SK-N-SH treated with all-trans-retinoic acid at 6 μM for 48 hours (cell line): ENCODE measurements at regions not wholly inside any gene's neighbourhood (a gene's known extent, or its start where the extent isn't known, plus 50 kb on each side); places are given as distances from the start of the nearest gene placed in this dataset.

Experiments
- ATAC-seq: fragments of 200-7000 bp; cut with Tn5 transposase; 3 replicates; pipeline ENCODE4 v1.9.1; 2020; ENCODE audit warnings: mild to moderate bottlenecking, moderate library complexity
- BACH2 ChIP-seq: fragments of 250-450 bp; sonication (Bioruptor Pico); IDR thresholded peaks from 2 replicates; pipeline ENCODE4 v1.9.0; 2021; ENCODE audit warnings: mild to moderate bottlenecking, borderline replicate concordance
- CSDC2 ChIP-seq: fragments of 250-450 bp; sonication (Bioruptor Pico); IDR thresholded peaks from 2 replicates; pipeline ENCODE4 v1.5.0; 2020; ENCODE audit warnings: mild to moderate bottlenecking, moderate library complexity
- ESRRG ChIP-seq: fragments of 250-450 bp; sonication (Bioruptor Pico); IDR thresholded peaks from 2 replicates; pipeline ENCODE4 v1.6.1; 2021; ENCODE audit warnings: mild to moderate bottlenecking
- OSR1 ChIP-seq: fragments of 250-450 bp; sonication (Bioruptor Pico); IDR thresholded peaks from 2 replicates; pipeline ENCODE4 v1.8.0; 2022; ENCODE audit warnings: moderate library complexity, mild to moderate bottlenecking, inconsistent platforms
- RARB ChIP-seq: fragments of 250-450 bp; sonication (Bioruptor Pico); IDR thresholded peaks from 2 replicates; pipeline ENCODE4 v1.8.0; 2021; ENCODE audit warnings: mild to moderate bottlenecking, moderate library complexity
- SNAI2 ChIP-seq: fragments of 250-450 bp; sonication (Bioruptor Pico); IDR thresholded peaks from 2 replicates; pipeline ENCODE4 v1.5.0; 2020; ENCODE audit warnings: mild to moderate bottlenecking, moderate library complexity
- TCF4 ChIP-seq: fragments of 250-450 bp; sonication (Bioruptor Pico); IDR thresholded peaks from 2 replicates; pipeline ENCODE4 v1.8.0; 2021; ENCODE audit warnings: mild to moderate bottlenecking, moderate library complexity, borderline replicate concordance
- ZC3H10 ChIP-seq: fragments of 250-450 bp; sonication (Bioruptor Pico); IDR thresholded peaks from 2 replicates; pipeline ENCODE4 v1.5.1; 2021; ENCODE audit warnings: mild to moderate bottlenecking, moderate library complexity
- ZFP3 ChIP-seq: fragments of 250-450 bp; sonication (Bioruptor Pico); IDR thresholded peaks from 2 replicates; pipeline ENCODE4 v1.5.0; 2020; ENCODE audit warnings: mild to moderate bottlenecking, moderate library complexity
- ZFP30 ChIP-seq: fragments of 450-650 bp; formaldehyde crosslinking; IDR thresholded peaks from 2 replicates; pipeline ENCODE4 v1.5.0; 2022; ENCODE audit warnings: mild to moderate bottlenecking, moderate library complexity
- ZNF565 ChIP-seq: fragments of 450-650 bp; formaldehyde crosslinking; conservative IDR thresholded peaks from 2 replicates; pipeline ENCODE4 v1.5.0; 2020; ENCODE audit warnings: low read depth, mild to moderate bottlenecking, moderate library complexity
- ZNF70 ChIP-seq: fragments of 450-650 bp; formaldehyde crosslinking; IDR thresholded peaks from 2 replicates; pipeline ENCODE4 v1.5.0; 2020; ENCODE audit warnings: mild to moderate bottlenecking, moderate library complexity
- ZNF8 ChIP-seq: fragments of 450-650 bp; formaldehyde crosslinking; IDR thresholded peaks from 2 replicates; pipeline ENCODE4 v1.5.0; 2020; ENCODE audit warnings: mild to moderate bottlenecking, moderate library complexity
- TF ChIP-seq, protein P1 (sequence below): fragments of 250-450 bp; sonication (Bioruptor Pico); IDR thresholded peaks from 2 replicates; pipeline ENCODE4 v1.5.1; 2021; ENCODE audit warnings: mild to moderate bottlenecking, moderate library complexity
- TF ChIP-seq, protein P2 (sequence below): fragments of 250-450 bp; sonication (Bioruptor Pico); IDR thresholded peaks from 2 replicates; pipeline ENCODE4 v1.8.0; 2021; ENCODE audit warnings: low read depth, mild to moderate bottlenecking, moderate library complexity, borderline replicate concordance
- TF ChIP-seq, protein P3 (sequence below): fragments of 250-450 bp; sonication (Bioruptor Pico); IDR thresholded peaks from 2 replicates; pipeline ENCODE4 v1.8.0; 2020; ENCODE audit warnings: mild to moderate bottlenecking, moderate library complexity, borderline replicate concordance
- TF ChIP-seq, protein P4 (sequence below): fragments of 250-450 bp; sonication (Bioruptor Pico); IDR thresholded peaks from 2 replicates; pipeline ENCODE4 v1.5.0; 2020; ENCODE audit warnings: mild to moderate bottlenecking, moderate library complexity

DNA sequence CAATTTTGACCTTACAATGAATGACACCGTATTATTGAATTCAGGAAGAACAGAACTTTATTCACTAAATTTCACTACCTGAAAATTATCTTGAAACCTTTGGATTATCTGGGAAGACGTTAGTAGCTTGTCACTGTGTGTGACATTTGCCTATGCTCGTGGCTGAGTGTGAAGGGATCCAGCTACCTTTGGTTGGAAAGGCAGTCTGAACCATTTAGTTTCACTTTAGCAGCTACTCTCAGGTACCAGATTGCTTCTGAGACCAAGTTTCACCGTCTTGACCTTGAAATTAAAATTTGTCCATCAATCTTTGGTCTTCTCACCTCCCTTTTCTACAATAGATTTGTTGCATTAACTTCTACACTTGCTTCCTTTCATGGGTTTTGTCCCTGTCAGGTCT is 637.5 kb downstream of the MBD2 start:
- TF ChIP-seq OSR1 (CRISPR knock-in tag) (no peak), CSDC2 (no peak), ZNF70 (CRISPR knock-in tag) (no peak), ESRRG (CRISPR knock-in tag) (no peak), RARB (CRISPR knock-in tag) (no peak), ZFP30 (CRISPR knock-in tag) (no peak), SNAI2 (CRISPR knock-in tag) (no peak), ZNF8 (no peak), ZFP3 (no peak), TCF4 (CRISPR knock-in tag) (no peak), ZNF565 (no peak), BACH2 (CRISPR knock-in tag) (no peak), ZC3H10 (no peak)
- TF ChIP-seq, protein P1, sequence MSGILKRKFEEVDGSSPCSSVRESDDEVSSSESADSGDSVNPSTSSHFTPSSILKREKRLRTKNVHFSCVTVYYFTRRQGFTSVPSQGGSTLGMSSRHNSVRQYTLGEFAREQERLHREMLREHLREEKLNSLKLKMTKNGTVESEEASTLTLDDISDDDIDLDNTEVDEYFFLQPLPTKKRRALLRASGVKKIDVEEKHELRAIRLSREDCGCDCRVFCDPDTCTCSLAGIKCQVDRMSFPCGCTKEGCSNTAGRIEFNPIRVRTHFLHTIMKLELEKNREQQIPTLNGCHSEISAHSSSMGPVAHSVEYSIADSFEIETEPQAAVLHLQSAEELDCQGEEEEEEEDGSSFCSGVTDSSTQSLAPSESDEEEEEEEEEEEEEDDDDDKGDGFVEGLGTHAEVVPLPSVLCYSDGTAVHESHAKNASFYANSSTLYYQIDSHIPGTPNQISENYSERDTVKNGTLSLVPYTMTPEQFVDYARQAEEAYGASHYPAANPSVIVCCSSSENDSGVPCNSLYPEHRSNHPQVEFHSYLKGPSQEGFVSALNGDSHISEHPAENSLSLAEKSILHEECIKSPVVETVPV, result no peak
- TF ChIP-seq, protein P2, sequence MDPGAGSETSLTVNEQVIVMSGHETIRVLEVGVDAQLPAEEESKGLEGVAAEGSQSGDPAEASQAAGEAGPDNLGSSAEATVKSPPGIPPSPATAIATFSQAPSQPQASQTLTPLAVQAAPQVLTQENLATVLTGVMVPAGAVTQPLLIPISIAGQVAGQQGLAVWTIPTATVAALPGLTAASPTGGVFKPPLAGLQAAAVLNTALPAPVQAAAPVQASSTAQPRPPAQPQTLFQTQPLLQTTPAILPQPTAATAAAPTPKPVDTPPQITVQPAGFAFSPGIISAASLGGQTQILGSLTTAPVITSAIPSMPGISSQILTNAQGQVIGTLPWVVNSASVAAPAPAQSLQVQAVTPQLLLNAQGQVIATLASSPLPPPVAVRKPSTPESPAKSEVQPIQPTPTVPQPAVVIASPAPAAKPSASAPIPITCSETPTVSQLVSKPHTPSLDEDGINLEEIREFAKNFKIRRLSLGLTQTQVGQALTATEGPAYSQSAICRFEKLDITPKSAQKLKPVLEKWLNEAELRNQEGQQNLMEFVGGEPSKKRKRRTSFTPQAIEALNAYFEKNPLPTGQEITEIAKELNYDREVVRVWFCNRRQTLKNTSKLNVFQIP (CRISPR knock-in tag), result no peak
- TF ChIP-seq, protein P3, sequence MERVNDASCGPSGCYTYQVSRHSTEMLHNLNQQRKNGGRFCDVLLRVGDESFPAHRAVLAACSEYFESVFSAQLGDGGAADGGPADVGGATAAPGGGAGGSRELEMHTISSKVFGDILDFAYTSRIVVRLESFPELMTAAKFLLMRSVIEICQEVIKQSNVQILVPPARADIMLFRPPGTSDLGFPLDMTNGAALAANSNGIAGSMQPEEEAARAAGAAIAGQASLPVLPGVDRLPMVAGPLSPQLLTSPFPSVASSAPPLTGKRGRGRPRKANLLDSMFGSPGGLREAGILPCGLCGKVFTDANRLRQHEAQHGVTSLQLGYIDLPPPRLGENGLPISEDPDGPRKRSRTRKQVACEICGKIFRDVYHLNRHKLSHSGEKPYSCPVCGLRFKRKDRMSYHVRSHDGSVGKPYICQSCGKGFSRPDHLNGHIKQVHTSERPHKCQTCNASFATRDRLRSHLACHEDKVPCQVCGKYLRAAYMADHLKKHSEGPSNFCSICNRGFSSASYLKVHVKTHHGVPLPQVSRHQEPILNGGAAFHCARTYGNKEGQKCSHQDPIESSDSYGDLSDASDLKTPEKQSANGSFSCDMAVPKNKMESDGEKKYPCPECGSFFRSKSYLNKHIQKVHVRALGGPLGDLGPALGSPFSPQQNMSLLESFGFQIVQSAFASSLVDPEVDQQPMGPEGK (CRISPR knock-in tag), result no peak
- TF ChIP-seq, protein P4, sequence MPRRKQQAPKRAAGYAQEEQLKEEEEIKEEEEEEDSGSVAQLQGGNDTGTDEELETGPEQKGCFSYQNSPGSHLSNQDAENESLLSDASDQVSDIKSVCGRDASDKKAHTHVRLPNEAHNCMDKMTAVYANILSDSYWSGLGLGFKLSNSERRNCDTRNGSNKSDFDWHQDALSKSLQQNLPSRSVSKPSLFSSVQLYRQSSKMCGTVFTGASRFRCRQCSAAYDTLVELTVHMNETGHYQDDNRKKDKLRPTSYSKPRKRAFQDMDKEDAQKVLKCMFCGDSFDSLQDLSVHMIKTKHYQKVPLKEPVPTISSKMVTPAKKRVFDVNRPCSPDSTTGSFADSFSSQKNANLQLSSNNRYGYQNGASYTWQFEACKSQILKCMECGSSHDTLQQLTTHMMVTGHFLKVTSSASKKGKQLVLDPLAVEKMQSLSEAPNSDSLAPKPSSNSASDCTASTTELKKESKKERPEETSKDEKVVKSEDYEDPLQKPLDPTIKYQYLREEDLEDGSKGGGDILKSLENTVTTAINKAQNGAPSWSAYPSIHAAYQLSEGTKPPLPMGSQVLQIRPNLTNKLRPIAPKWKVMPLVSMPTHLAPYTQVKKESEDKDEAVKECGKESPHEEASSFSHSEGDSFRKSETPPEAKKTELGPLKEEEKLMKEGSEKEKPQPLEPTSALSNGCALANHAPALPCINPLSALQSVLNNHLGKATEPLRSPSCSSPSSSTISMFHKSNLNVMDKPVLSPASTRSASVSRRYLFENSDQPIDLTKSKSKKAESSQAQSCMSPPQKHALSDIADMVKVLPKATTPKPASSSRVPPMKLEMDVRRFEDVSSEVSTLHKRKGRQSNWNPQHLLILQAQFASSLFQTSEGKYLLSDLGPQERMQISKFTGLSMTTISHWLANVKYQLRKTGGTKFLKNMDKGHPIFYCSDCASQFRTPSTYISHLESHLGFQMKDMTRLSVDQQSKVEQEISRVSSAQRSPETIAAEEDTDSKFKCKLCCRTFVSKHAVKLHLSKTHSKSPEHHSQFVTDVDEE (CRISPR knock-in tag), result no peak
- TF ChIP-seq, all 23 proteins: peak for 0
- ATAC-seq, result no peak
